ENCODE measurements at regions not wholly inside any gene's neighbourhood (a gene's known extent, or its start where the extent isn't known, plus 50 kb on each side); places are given as distances from the start of the nearest gene placed in this dataset.
A peak's percentile ranks its signal among the peaks of the same experiment; 100 is the strongest.

DNA sequence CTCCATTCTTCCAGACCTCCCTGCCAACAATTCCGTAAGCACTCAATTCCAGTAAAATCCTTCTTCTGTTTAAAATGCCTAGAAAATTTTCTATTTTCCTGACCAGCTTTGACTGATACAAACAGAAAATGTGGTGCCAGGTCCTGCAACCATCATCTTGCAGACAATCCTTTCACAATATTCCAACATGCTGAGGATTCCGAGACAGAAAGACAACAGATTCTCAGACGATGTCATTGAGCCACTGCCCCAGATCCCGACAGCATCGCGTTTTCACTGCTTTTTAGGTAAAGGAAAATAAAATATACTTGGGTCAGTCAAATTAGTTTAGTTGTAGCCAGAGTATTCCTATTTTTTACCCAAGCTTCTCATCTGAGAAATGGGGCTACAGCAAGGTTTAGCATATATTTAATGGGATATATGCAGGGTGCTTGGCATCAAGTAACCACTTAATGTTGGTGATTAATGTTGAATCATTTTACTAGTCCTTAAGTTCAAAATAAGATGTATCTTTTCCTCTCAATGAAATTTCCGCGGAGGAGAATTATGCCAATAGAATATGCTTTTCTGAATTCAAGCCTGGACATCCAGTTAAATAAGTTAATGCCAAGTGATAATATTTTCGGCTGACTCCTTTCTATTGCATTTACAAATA, 866.6 kb downstream of the SLC4A3 start:
- H3K79me2 ChIP-seq (ENCODE audit: control insufficient read depth, insufficient read depth, low read length, unreplicated experiment), result no peaks in the 10 kb centered on the region
- no peaks in the 10 kb centered on the region for H3K36me3 ChIP-seq (ENCODE audit: insufficient read depth, low read length)
- H3K4me3 ChIP-seq (ENCODE audit: low read depth, low read length), result no peak overlapping the region
- H3K4me1 ChIP-seq (ENCODE audit: control insufficient read depth, insufficient read depth, low read length, unreplicated experiment), result peaks cover 5% of the 10 kb centered on the region
- H2AFZ ChIP-seq (ENCODE audit: low read length, unreplicated experiment), result no peak overlapping the region
- no peak overlapping the region for H3K27ac ChIP-seq (ENCODE audit: low read depth, low read length)
- H3K27me3 ChIP-seq (ENCODE audit: insufficient read depth, low read length), result no peaks in the 10 kb centered on the region

DNA sequence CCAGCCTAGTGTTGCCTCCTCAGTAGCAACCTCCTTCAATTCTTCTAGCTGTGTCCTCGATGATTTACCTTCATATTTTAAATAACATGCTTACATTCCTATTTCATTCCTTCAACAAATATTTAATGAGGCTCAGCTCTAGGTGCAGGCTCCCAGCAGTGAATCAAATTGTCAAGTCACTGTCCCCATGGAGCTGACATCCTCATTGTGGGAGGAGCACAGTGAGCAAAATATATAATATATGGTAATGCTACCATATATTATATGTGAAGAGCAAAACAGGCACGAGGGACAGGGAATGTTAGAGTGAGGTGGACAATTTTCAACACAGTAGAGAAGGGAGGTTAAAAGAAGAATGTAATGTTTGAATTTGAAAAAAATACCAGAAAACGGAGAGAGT, 869.1 kb downstream of the SLC4A3 start:
- H3K4me3 ChIP-seq (ENCODE audit: low read depth, low read length), result no peak overlapping the region
- no peak overlapping the region for H3K27ac ChIP-seq (ENCODE audit: low read depth, low read length)
- peaks cover 12% of the 10 kb centered on the region for H3K4me1 ChIP-seq (ENCODE audit: control insufficient read depth, insufficient read depth, low read length, unreplicated experiment)
- H2AFZ ChIP-seq (ENCODE audit: low read length, unreplicated experiment), result no peak overlapping the region
- no peaks in the 10 kb centered on the region for H3K36me3 ChIP-seq (ENCODE audit: insufficient read depth, low read length)
- no peaks in the 10 kb centered on the region for H3K27me3 ChIP-seq (ENCODE audit: insufficient read depth, low read length)
- H3K79me2 ChIP-seq (ENCODE audit: control insufficient read depth, insufficient read depth, low read length, unreplicated experiment), result no peaks in the 10 kb centered on the region

DNA sequence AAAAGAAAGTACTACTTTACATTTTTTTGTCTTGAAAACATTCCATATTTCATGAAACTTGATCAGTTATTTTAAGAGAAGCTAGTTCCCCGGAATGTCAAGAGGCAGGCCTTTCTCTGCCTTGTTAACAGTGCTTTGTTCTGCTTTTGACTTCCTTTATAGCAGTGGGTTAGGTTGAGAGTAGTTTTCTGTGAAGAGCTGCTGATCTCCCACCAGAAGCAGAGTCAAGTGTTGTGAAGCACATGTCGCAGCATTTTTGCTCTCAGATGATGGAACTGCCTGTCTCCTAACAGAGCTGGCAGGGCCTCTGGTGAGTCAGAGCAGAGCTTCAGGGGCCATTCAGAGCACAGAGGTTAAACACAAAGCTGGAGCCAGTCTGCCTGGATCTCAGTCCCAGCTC, 871.8 kb downstream of the SLC4A3 start:
- no peaks in the 10 kb centered on the region for H3K79me2 ChIP-seq (ENCODE audit: control insufficient read depth, insufficient read depth, low read length, unreplicated experiment)
- peak overlapping the region; percentile 95 for H2AFZ ChIP-seq (ENCODE audit: low read length, unreplicated experiment)
- H3K27ac ChIP-seq (ENCODE audit: low read depth, low read length), result peak overlapping the region; percentile 53

DNA sequence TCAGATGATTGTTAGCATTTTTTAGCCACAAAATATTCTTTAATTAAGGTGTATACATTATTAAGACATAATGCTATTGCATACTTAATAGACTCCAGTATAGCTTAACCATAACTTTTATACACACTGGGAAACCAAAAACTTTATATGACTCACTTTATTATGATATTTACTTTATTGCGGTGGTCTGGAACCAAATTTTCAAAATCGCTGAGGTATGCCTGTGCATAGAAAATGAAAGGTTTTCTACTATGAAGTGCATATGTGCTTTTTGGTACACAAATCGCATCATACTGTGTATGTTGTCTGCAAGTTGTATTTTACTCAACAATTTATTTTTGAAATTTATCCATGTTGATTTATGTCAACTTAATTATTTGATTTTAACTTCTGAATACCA, 875.1 kb downstream of the SLC4A3 start:
- Histone ChIP-seq H3K4me1 (ENCODE audit: control insufficient read depth, insufficient read depth, low read length, unreplicated experiment) (peaks cover 26% of the 10 kb centered on the region), H3K27me3 (ENCODE audit: insufficient read depth, low read length) (no peaks in the 10 kb centered on the region), H3K36me3 (ENCODE audit: insufficient read depth, low read length) (no peaks in the 10 kb centered on the region), H2AFZ (ENCODE audit: low read length, unreplicated experiment) (no peak overlapping the region), H3K79me2 (ENCODE audit: control insufficient read depth, insufficient read depth, low read length, unreplicated experiment) (no peaks in the 10 kb centered on the region), H3K27ac (ENCODE audit: low read depth, low read length) (no peak overlapping the region), H3K4me3 (ENCODE audit: low read depth, low read length) (no peak overlapping the region)

More for the DNA sequence above, 871.8 kb downstream of the SLC4A3 start:
- Histone ChIP-seq H3K27me3 (ENCODE audit: insufficient read depth, low read length) (no peaks in the 10 kb centered on the region), H3K4me3 (ENCODE audit: low read depth, low read length) (no peak overlapping the region), H3K36me3 (ENCODE audit: insufficient read depth, low read length) (no peaks in the 10 kb centered on the region), H3K4me1 (ENCODE audit: control insufficient read depth, insufficient read depth, low read length, unreplicated experiment) (peaks cover 12% of the 10 kb centered on the region)

DNA sequence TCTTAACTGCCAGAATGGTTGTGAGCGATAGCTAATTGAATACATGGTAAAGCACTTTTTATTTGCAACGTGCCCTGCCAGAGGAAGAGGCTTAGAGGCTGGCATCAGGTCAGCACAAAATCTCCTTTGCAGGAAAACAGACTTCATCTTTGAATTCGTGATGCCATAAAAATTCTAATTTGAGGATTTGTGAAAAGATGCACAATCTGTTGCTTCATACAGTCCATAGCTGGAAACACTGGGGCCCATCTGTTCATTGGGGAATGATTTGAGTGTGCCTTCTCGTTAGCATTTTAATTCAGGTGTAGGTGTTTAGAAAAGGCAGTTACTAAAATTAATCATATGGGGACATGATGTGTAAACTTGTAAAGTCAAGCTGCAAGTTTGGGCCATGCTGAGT, 876.0 kb downstream of the SLC4A3 start:
- H3K4me1 ChIP-seq (ENCODE audit: control insufficient read depth, insufficient read depth, low read length, unreplicated experiment), result peaks cover 26% of the 10 kb centered on the region
- no peak overlapping the region for H2AFZ ChIP-seq (ENCODE audit: low read length, unreplicated experiment)
- H3K4me3 ChIP-seq (ENCODE audit: low read depth, low read length), result no peak overlapping the region
- no peaks in the 10 kb centered on the region for H3K36me3 ChIP-seq (ENCODE audit: insufficient read depth, low read length)
- no peaks in the 10 kb centered on the region for H3K27me3 ChIP-seq (ENCODE audit: insufficient read depth, low read length)
- H3K79me2 ChIP-seq (ENCODE audit: control insufficient read depth, insufficient read depth, low read length, unreplicated experiment), result no peaks in the 10 kb centered on the region
- no peak overlapping the region for H3K27ac ChIP-seq (ENCODE audit: low read depth, low read length)

DNA sequence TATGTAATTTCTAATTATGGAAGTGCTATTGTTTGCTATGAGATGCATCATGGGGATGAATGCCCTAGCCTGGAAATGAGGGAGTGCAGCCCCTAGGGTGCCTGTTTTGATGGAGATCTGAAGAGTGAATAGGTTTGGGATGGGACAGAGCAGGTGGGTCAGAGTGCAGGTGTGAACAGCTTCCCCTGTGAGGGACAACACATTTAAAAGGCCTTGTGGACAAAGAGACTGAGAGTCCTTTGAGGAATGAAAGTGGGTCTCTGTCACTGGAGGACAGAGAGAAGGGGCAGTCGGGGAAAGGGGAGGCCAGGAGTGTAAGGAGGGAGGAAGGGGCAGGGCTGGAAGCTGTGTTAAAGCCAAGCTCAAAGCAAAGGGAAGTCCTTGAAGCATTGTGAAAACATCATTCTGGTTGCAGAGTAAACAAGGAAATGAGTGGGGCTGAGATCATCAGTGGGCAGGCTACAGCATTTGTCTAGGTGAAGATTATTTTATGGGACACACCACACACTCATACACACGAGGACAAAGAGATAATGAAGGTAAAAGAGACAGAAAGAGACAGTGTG, 877.6 kb downstream of the SLC4A3 start:
- Histone ChIP-seq H3K36me3 (ENCODE audit: insufficient read depth, low read length) (no peaks in the 10 kb centered on the region), H2AFZ (ENCODE audit: low read length, unreplicated experiment) (peak overlapping the region; percentile 73), H3K27me3 (ENCODE audit: insufficient read depth, low read length) (no peaks in the 10 kb centered on the region), H3K4me3 (ENCODE audit: low read depth, low read length) (peak overlapping the region; percentile 49), H3K4me1 (ENCODE audit: control insufficient read depth, insufficient read depth, low read length, unreplicated experiment) (peaks cover 14% of the 10 kb centered on the region), H3K79me2 (ENCODE audit: control insufficient read depth, insufficient read depth, low read length, unreplicated experiment) (no peaks in the 10 kb centered on the region), H3K27ac (ENCODE audit: low read depth, low read length) (peak overlapping the region; percentile 19; the same call in 1 of the 2 replicates)

DNA sequence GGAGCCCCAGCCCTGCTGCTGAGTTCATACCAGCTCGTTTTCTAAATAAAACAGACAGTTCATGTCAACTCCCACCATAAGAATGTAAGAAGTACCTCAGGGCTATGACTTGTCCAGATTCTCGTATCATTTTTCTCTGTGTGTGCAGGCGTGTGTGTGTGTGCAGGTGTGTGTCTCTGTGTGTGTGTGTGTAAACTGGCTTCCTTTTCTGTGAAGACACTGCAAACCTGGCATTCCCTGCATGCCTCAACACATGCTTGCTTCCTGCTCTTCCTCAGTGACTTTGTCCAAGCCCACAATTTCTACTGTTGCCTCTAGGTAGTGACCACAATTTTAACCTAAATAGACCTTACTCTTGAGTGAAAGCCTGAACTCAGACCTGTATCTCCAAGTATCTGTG, 879.0 kb downstream of the SLC4A3 start:
- H3K79me2 ChIP-seq (ENCODE audit: control insufficient read depth, insufficient read depth, low read length, unreplicated experiment), result no peaks in the 10 kb centered on the region
- no peak overlapping the region for H2AFZ ChIP-seq (ENCODE audit: low read length, unreplicated experiment)
- peaks cover 26% of the 10 kb centered on the region for H3K4me1 ChIP-seq (ENCODE audit: control insufficient read depth, insufficient read depth, low read length, unreplicated experiment)
- H3K27ac ChIP-seq (ENCODE audit: low read depth, low read length), result no peak overlapping the region
- H3K4me3 ChIP-seq (ENCODE audit: low read depth, low read length), result no peak overlapping the region
- no peaks in the 10 kb centered on the region for H3K27me3 ChIP-seq (ENCODE audit: insufficient read depth, low read length)
- H3K36me3 ChIP-seq (ENCODE audit: insufficient read depth, low read length), result no peaks in the 10 kb centered on the region

DNA sequence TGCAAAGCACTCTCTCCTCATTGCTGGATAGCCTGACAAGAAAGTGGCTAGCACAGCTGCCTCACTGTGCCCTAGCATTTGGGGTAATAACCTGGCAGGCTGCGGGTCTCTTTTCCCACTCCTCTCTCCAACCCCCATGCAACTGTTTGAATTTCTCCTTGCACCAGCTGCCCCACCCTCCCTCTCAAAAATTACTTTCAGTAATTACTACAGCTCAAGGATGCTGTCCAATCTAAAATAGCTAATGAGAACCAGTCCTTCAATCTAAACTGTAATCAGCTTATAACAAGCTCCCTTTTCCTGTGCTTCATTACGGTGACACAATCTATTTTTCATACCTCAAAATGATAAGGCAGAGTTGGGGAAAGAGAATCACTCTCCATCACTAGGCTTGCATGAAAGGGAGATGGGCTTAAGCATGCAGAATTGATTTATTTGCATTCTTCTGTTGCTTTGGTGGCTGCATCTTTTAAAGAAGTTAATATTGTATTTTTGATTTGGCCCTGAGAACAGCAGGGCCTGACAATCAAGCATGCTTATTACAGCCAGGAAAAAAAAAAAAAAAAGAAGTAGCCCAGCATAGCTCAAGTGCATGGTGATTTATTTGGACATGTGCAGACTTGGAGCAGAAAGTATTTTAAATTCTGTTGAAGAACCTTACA, 881.8 kb downstream of the SLC4A3 start:
- Histone ChIP-seq H3K36me3 (ENCODE audit: insufficient read depth, low read length) (no peaks in the 10 kb centered on the region), H2AFZ (ENCODE audit: low read length, unreplicated experiment) (no peak overlapping the region), H3K4me3 (ENCODE audit: low read depth, low read length) (no peak overlapping the region), H3K79me2 (ENCODE audit: control insufficient read depth, insufficient read depth, low read length, unreplicated experiment) (no peaks in the 10 kb centered on the region), H3K27ac (ENCODE audit: low read depth, low read length) (no peak overlapping the region), H3K4me1 (ENCODE audit: control insufficient read depth, insufficient read depth, low read length, unreplicated experiment) (peaks cover 52% of the 10 kb centered on the region), H3K27me3 (ENCODE audit: insufficient read depth, low read length) (no peaks in the 10 kb centered on the region)

DNA sequence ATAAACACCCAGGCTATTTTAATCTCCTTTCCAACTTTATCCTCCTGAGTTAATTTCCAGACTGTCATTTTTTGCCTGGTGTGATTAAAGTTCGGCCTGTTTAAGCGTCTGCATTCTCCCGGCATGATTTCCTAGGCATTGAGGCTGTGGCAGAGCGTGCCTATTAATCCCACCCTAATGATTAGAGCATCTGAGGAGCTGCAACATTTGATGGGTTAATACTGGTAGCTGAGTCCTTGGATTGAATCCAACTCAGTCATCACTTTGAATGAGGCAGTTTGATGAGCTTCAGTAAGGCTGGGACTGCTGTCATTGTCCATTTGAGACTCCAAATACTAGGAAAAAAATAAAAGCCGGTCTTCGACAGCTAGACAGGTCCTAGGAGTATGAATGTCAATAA, 882.5 kb downstream of the SLC4A3 start:
- Histone ChIP-seq H3K4me3 (ENCODE audit: low read depth, low read length) (no peak overlapping the region), H2AFZ (ENCODE audit: low read length, unreplicated experiment) (no peak overlapping the region), H3K4me1 (ENCODE audit: control insufficient read depth, insufficient read depth, low read length, unreplicated experiment) (peaks cover 50% of the 10 kb centered on the region), H3K27me3 (ENCODE audit: insufficient read depth, low read length) (no peaks in the 10 kb centered on the region), H3K36me3 (ENCODE audit: insufficient read depth, low read length) (no peaks in the 10 kb centered on the region), H3K27ac (ENCODE audit: low read depth, low read length) (no peak overlapping the region), H3K79me2 (ENCODE audit: control insufficient read depth, insufficient read depth, low read length, unreplicated experiment) (no peaks in the 10 kb centered on the region)

DNA sequence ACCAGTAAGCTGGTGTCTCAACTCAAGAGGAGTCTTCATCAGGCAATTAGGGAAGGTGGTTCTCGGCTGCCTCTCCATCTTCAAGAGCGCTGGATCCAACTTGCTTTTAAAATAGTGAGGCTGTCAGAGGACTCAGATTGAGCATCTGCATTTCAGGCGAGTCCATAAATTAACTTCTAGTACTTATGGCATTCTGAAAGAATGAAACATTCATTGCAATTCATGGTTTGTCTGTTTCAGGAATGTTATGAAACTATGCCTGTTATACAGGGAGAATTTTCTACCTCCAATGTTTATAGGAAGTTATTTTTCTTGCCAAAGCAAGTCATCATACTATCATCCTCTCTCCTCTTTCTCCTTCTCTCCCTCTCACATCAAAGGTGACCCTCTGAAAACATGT, 883.2 kb downstream of the SLC4A3 start:
- Histone ChIP-seq H3K4me1 (ENCODE audit: control insufficient read depth, insufficient read depth, low read length, unreplicated experiment) (peaks cover 43% of the 10 kb centered on the region), H3K79me2 (ENCODE audit: control insufficient read depth, insufficient read depth, low read length, unreplicated experiment) (no peaks in the 10 kb centered on the region), H2AFZ (ENCODE audit: low read length, unreplicated experiment) (peak overlapping the region; percentile 31), H3K4me3 (ENCODE audit: low read depth, low read length) (no peak overlapping the region), H3K27ac (ENCODE audit: low read depth, low read length) (no peak overlapping the region), H3K36me3 (ENCODE audit: insufficient read depth, low read length) (no peaks in the 10 kb centered on the region), H3K27me3 (ENCODE audit: insufficient read depth, low read length) (no peaks in the 10 kb centered on the region)

DNA sequence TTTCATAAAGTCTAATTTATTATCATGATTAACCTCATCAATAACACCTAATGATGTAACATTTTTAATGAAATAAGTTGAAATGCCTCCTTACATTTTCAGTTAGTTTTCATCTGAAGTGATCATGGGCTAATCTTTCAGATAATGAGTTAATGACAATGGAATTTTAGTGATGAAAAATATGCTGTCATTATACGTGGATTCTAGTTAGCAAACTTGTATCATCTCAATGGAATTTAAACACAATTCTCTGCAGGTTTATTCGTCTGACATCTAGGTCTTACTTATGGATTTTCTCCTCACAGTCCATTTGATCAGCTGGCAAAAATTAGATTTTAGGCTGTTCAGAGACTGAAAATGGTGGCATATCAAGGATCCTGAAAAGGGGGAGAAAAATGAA, 885.0 kb downstream of the SLC4A3 start:
- Histone ChIP-seq H2AFZ (ENCODE audit: low read length, unreplicated experiment) (peak overlapping the region; percentile 0), H3K27ac (ENCODE audit: low read depth, low read length) (peak overlapping the region; percentile 24; the same call in 1 of the 2 replicates), H3K79me2 (ENCODE audit: control insufficient read depth, insufficient read depth, low read length, unreplicated experiment) (no peaks in the 10 kb centered on the region), H3K27me3 (ENCODE audit: insufficient read depth, low read length) (no peaks in the 10 kb centered on the region), H3K4me1 (ENCODE audit: control insufficient read depth, insufficient read depth, low read length, unreplicated experiment) (peaks cover 38% of the 10 kb centered on the region), H3K36me3 (ENCODE audit: insufficient read depth, low read length) (no peaks in the 10 kb centered on the region), H3K4me3 (ENCODE audit: low read depth, low read length) (peak overlapping the region; percentile 25; the same call in 1 of the 2 replicates)
